Retinal pigment epithelial cell (primary cell): ENCODE measurements at regions not wholly inside any gene's neighbourhood (a gene's known extent, or its start where the extent isn't known, plus 50 kb on each side); places are given as distances from the start of the nearest gene placed in this dataset.

Experiments used
- DNase-seq: peaks from one replicate; pipeline ENCODE4 v3.0.0-alpha.2; 2010; ENCODE audit warnings: low read depth
- H3K4me3 ChIP-seq: 2 replicates; pipeline ENCODE4 v1.5.1; 2011; ENCODE audit warnings: mild to moderate bottlenecking, low read length, control low read depth, moderate library complexity
- CTCF ChIP-seq: conservative IDR thresholded peaks from 2 replicates; pipeline ENCODE4 v1.5.1; 2011; ENCODE audit warnings: low read depth, low read length, control low read depth, inconsistent platforms

- no peak overlapping the region for H3K4me3 ChIP-seq
- no peak for TF ChIP-seq CTCF
- no peak for DNase-seq
Measured at GRCh38 chr13:74006666-74007065, 127.5 kb downstream of the KLF12 start.

- no peak for TF ChIP-seq CTCF
- H3K4me3 ChIP-seq, result no peak overlapping the region
- no peak for DNase-seq
Measured at GRCh38 chr13:74005320-74006157, 128.7 kb downstream of the KLF12 start.

DNA sequence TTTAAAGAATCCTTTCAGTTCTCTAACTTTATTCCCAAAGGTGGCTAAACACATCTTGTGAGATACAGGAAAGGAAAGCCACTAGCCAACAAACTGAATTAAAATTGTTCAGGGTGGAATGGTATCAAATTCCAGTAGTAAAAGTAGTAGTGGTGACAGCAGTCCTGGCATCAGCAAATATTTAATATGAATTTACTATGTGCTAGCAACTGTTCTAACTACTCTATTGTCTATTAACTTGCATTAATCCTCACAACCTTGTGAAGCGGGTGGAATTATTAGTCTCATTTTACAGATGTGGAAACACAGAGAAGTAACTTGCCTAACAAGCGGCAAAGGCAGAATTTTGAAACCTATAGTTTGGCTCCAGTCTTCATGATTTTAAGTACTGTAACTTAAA is 130.1 kb downstream of the KLF12 start:
- TF ChIP-seq CTCF, result no peak
- H3K4me3 ChIP-seq, result no peak overlapping the region
- no peak for DNase-seq

GRCh38 chr13:74003374-74003773 is 130.8 kb downstream of the KLF12 start:
- H3K4me3 ChIP-seq, result no peak overlapping the region
- DNase-seq, result no peak
- no peak for TF ChIP-seq CTCF

GRCh38 chr13:74000876-74001275 is 133.3 kb downstream of the KLF12 start:
- DNase-seq, result no peak
- no peak for TF ChIP-seq CTCF
- no peak overlapping the region for H3K4me3 ChIP-seq

- H3K4me3 ChIP-seq, result no peak overlapping the region
- no peak for TF ChIP-seq CTCF
- DNase-seq, result no peak
Measured at GRCh38 chr13:73998631-73999030, 135.6 kb downstream of the KLF12 start.

- no peak overlapping the region for H3K4me3 ChIP-seq
- TF ChIP-seq CTCF, result no peak
- no peak for DNase-seq
Measured at GRCh38 chr13:73997964-73998363, 136.2 kb downstream of the KLF12 start.
